ENCODE measurements at regions not wholly inside any gene's neighbourhood (a gene's known extent, or its start where the extent isn't known, plus 50 kb on each side); places are given as distances from the start of the nearest gene placed in this dataset.
A peak's percentile ranks its signal among the peaks of the same experiment; 100 is the strongest.
"Not testable (repeated sequence)": the region's sequence is repeated elsewhere in the genome, so short reads cannot be mapped to it uniquely, and the experiment has no call there.

DNA sequence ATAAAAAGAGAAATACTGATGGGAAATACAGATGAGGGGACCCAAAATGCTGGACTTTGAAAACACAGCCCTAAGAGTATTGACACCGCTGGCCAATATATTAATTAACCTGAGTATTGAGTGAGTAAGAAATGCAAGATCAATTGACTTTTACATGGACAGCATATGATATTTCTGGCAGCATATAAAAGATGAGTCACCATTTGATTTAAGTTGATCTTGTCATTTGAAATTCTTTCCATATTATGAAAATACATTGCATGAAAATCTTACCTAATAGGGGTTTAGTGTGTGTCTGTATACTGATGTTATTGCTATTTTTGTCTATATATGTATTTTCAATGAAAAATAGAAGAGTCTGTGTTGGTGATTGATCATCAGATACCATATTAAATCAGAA, 619.6 kb downstream of the KCTD12 start:
- no peak for DNase-seq

DNA sequence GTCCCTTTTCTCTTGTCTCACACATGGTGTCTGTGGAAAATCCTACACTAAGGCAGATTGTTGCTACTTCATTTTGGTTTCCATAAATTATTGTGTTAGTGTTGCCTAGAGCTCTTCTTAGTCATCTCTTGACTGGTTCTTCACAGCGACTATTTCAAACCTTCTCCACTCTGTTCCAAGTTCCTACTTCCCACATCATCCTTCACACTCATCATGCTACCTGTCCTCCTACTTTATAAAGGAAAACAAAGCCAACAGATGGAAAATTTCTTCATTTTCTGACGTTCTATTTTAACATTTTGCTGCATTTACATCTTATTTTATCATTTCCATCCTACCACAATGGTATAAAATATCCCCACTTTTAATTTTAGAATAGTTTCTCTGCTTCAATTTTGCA, 614.1 kb downstream of the LMO7 start:
- no peak for DNase-seq

- no peak for DNase-seq
Observed at GRCh38 chr13:76245920-76246319, 609.8 kb downstream of the LMO7 start.

GRCh38 chr13:76245211-76245610, 609.1 kb downstream of the LMO7 start:
- DNase-seq = no peak

DNA sequence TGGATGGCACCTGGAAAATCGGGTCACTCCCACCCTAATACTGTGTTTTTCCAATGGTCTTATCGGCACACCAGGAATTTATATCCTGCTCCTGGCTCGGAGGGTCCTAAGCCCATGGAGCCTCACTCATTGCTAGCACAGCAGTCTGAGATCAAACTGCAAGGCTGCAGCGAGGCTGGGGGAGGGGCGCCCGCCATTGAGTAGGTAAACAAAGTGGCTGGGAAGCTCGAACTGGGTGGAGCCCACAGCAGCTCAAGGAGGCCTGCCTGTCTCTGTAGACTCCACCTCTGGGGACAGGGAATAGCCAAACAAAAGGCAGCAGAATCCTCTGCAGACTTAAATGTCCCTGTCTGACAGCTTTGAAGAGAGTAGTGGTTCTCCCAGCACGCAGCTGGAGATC, 607.0 kb downstream of the LMO7 start:
- not testable (repeated sequence) for DNase-seq

DNA sequence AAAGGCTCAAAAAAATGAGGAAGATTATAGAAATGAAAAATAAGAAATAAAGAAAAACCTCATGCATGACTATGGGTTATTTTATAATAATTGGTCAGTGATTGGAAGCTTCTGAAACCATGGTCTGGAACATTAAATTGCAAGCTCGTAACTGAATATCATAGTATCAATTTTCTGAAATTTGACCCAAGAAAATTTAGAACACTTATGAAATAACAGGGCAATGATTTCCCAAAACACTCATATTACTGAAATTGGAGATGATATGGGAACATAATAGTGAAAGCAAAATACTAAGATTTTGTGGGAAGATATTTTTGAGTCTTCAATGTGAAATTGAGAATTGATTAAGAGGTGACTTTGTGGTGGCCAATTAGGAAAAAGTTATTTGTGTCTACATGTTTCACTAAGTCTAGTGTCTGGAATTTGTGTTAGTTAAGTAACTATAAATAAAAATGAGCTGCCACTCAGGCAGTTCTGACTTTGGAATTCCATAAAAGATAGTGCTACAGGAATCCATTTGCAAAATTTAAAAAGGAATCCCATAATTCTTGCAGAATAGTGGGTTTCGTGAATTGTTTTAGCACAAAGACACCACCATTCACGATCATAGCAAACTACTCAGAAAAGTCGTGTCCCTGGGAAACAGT, 603.0 kb downstream of the LMO7 start:
- DNase-seq = no peak

GRCh38 chr13:76231522-76232167, 595.5 kb downstream of the LMO7 start:
- DNase-seq = no peak

GRCh38 chr13:76229281-76229680, 593.2 kb downstream of the LMO7 start:
- DNase-seq = no peak

DNA sequence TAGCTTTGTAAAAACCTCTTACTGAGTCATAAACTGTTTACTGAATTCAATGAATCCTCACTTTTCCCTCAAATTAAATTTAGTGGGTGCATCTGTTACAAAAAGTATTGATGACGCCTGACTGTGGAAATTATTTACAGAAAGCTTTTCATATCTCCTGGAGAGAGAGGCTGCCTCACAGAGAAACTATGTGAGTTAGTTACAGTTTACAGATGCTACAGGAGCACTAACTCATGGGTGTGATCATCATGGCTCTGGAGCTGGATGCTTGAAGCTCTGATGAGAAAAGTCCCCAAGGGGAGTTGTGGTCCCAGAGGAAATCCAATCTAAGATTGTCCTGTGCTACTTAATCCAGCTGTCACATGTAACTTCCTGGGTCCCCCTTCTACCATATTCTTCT, 590.8 kb downstream of the LMO7 start:
- peak; percentile 9 for DNase-seq

DNA sequence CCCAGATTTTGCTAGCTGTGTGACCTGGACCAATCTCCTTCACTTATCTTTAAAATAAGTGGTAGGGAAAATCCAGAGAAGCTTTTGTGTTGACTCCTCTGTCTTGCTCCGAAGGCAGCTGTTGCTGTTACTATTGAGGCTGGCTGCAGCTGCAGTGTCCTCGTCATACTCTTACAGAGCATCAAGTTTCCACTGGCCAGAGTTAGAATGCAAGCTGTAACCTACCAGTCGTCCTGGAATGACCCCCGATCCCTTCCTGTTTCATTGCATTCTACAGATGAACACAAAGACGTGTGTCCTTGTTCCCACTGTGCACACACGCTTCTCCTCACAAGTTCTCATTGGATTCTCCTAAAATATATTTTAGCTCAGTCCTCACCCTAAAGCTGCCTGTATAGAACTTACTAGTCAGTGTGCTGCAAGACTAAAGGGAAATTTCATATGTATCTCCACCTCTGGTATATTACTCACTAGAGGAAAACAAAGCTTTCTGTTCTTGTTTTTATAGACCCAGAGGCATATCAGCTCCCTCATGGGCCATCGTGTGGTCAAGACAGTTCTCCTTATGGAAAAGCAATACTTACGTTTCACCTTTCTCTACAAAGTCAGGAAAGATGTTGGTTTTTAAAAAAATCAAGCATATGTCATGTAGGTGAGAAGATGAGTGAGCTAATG, 589.8 kb downstream of the LMO7 start:
- no peak for DNase-seq

GRCh38 chr13:76223999-76224398, 587.9 kb downstream of the LMO7 start:
- no peak for DNase-seq

DNA sequence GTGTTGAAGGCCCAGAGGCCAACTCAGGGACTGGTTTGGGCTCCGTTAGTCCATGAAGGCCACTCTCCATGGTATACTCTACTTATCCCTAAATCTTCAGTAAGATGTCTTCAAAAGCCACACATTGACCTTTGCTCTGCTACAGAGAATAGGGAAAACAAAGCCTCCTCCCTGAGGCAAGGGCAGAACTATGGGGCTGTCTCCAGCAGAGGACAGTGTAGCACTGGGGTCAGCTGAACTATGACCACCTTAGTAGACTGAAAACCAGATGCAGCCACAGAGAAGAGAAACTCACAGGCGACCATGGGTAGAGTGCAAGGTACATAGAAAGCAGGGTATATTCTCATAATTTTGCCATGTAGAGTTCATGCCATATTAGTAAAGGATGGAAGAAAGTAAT, 587.4 kb downstream of the LMO7 start:
- DNase-seq = no peak

DNA sequence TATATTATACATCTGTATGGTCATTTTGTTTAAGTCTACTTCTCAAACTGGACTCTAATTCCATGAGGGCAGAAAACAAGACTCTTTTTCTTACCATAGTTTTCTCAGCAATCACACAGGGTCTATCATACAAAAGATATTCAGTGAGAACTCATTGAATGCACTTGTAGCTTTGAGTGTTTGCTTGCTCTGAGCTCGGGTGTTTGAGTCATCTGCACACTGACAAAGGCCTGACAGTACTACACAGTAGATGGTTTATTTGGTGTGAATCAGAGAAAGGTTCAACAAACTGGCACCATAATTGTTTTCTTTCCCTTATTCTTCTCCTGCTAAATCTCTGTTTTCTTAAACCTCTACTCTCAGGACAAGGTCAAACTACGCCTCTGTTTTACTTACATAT, 586.4 kb downstream of the LMO7 start:
- DNase-seq = no peak

DNA sequence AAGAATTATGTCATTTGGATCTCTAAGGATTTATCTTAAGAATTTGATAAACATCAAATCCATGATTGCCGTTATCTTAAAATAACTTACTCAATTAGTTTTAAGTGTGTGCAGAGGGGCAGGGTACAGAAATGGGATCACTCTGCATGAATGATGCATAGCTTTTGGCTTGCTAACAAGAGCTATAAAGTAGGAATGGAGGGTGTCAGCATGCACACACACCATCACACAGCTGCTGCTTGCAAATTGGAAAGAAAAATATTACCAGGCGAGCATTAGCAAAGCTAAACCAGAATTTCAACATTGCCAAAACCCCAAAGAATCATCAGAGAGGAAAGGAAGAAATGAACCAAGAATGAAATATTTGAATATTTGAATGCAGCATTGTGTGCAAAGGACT, 580.6 kb downstream of the LMO7 start:
- DNase-seq = no peak

DNA sequence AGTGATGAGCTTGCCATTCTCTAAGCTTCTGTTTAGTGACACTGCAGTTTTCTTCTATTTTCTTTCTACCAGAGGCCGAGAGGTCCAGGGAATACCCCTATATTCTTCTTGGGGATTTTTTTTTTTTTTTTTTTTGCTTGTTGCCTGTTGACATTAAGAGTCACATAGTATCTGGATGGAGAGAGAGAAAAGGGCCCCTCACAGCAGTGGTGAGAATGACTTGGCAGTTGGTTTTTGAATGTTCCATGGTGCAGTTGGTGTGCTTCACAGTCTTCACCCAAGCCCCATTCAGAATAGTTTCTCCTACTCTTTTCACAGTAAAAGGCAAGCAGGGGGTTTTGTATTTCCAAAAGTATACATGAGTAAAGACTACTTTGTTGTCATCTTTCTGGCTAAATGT, 577.9 kb downstream of the LMO7 start:
- no peak for DNase-seq

DNA sequence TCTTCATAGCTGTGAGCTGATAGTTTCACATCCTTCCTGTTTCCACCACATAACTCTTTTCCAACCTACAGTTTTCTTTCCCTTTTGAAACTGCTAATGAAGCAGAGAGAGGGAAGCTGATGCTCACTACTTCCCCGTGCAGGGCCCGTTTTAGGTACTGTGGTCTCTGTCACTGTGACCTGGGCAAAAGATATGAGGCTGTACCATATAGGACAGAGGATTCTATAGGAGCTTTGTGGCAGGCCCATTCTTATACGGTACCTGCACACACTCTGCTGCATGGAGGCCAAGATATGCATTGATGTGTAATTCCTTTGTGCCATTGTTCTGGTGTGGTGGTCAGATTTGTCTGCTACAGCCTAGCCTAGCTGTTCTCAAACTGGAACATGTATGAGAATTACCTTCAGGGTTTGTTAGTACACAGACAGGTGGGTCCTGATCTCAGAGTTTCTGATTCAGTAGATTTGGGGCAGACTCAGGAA, 577.3 kb downstream of the LMO7 start:
- DNase-seq = no peak

DNA sequence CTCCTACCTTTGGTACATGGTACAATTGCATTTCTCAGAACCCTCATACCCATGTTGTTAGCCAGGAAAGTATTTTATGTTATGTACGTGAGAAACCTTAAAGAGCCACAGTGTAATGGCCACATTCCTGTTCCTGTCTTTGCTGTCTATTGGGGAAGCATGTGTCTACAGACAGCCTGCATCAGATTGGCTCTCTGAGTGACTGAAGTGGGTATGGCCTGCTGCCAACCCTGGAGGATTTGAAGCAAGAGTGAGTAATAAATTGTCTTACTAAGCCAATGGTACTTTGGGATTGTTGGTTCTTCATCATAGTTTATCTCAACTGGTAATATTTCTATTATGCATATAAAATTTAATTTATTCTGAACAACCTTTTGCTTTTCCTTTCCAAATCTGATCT, 574.1 kb downstream of the LMO7 start:
- DNase-seq = no peak

- DNase-seq = no peak
Observed at GRCh38 chr13:76198568-76199163, 562.5 kb downstream of the LMO7 start.

- DNase-seq = no peak
Observed at GRCh38 chr13:76189882-76190519, 553.9 kb downstream of the LMO7 start.

DNA sequence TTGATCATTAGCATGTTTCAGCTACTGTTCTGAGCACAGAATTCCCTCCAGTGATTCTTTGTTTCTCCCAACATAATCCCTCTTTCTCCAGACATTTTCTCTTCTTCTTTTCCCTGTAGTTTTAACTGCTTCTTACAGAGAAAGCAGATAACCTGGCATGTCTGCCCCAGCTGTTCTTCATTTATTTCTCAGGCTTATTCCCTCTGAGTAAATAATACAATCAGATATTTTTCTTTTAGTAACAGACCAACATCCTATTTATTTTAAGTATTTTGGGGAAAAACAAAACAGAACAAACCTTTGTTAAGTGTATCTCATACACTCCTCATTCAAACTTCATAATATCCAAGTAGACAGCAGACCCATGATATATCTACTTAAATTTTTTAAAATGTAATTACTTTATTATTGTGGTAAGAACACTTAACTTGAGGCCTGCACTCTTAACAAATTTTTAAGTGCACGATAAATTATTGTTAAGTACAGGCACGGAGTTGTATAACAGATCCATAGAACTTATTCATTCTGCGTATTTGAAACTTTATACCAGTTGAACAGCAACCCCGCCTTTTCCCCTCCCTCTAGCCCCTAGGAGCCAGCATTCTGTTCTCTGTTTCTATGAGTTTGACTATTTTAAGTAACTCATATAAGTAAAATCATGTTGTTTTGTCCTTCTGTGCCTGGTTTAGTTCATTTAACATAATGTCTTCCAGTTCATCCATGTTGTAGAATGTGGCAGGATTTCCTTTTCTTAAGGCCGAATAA, 540.0 kb downstream of the LMO7 start:
- DNase-seq = no peak

DNA sequence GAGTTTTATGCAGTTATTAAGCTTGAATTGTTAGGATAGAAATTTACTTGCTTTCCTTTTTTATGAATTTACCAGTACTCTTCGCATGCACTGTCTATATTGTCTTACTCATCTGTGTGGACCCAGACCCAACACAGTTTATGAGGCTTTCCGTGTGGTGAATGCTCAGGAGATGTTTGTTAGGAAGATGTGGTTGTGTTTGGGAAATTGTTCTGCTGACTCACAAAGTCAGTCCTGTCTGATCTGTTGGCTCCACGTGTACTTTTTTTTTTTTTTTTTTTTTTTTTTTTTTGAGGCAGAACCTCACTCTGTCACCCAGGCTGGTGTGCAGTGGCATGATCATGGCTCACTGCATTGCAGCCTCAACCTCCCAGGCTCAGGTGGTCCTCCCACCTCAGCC, 532.5 kb downstream of the LMO7 start:
- DNase-seq = no peak

GRCh38 chr13:76164290-76164689, 528.2 kb downstream of the LMO7 start:
- no peak for DNase-seq

DNA sequence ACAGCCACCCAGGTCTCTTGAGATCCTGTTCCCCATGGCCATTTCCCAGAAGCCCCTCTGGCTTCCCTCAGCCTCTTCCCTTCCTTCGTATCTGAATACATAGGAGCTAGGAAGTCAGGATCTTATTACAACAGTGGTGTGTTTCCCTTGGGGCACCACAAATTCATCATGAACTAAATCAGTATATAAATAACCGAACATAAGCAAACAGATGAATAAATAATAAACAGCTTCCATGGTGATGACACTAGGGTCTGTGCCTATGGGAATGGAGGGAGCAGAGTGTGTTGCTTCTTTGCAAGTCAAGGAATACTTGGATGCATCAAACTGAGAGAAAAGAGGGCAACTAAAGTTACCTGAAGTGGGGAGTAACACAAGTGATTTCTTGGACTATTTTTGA, 527.6 kb downstream of the LMO7 start:
- DNase-seq = no peak
